Adrenal gland (tissue), 9 donors: ENCODE measurements at regions not wholly inside any gene's neighbourhood (a gene's known extent, or its start where the extent isn't known, plus 50 kb on each side); places are given as distances from the start of the nearest gene placed in this dataset.

Experiments used
- DNase-seq, 7 donors: peaks; one replicate each; pipeline ENCODE4 v3.0.0-alpha.2; 2019 to 2020
- H3K27ac ChIP-seq, 5 donors: fragments of 200-600 bp; sonication (generic) in 4 of 5; 1 replicate in 3 of 5; 2 replicates in 2 of 5; pipeline versions ENCODE4 v1.5.1 to v1.8.0; 2016 to 2020; ENCODE audit warnings: mild to moderate bottlenecking in 1 of 5
- H3K27me3 ChIP-seq: fragments of 200-600 bp; 2 replicates; pipeline ENCODE4 v1.8.0; 2021
- H3K36me3 ChIP-seq, 2 donors: fragments of 200-600 bp; replicated peaks in 1 of 2; 1 replicate in 1 of 2; 2 replicates in 1 of 2; pipeline versions ENCODE4 v1.5.1 to v1.8.0; 2018 to 2022
- H3K4me1 ChIP-seq, 2 donors: fragments of 200-600 bp; replicated peaks in 1 of 2; 1 replicate in 1 of 2; 2 replicates in 1 of 2; pipeline versions ENCODE4 v1.5.1 to v1.8.0; 2018 to 2021
- H3K4me3 ChIP-seq, 4 donors: fragments of 200-600 bp; sonication (generic) in 3 of 4; one replicate each; pipeline ENCODE4 v1.5.1; 2016 to 2018
- H3K9me3 ChIP-seq, 3 donors: fragments of 200-600 bp; sonication (generic) in 1 of 3; replicated peaks in 1 of 3; 1 replicate in 2 of 3; 2 replicates in 1 of 3; pipeline versions ENCODE4 v1.5.1 to v1.8.0; 2016 to 2021
- CTCF ChIP-seq, 6 experiments: fragments of 450-650 bp in 4 of 6; fragments of 200-600 bp in 2 of 6; sonication (generic) in 1 of 6; IDR thresholded peaks; 1 replicate in 5 of 6; 2 replicates in 1 of 6; pipeline versions ENCODE4 v1.5.1 to v1.8.0; 2016 to 2021; ENCODE audit warnings: antibody characterized with exemption in 6 of 6, mild to moderate bottlenecking in 2 of 6, moderate library complexity in 1 of 6
- POLR2A ChIP-seq, 2 donors: fragments of 450-650 bp; IDR thresholded peaks; one replicate each; pipeline ENCODE4 v1.6.1; 2017; ENCODE audit warnings: antibody characterized with exemption in 2 of 2, mild to moderate bottlenecking in 2 of 2, moderate library complexity in 1 of 2
- WGBS, 4 donors: extraction: QIAGEN DNeasy Blood & Tissue Kit in 2 of 4; methylation state at CpG; one replicate each; pipeline versions ENCODE4 v1.1.5 to v1.1.7; 2013 to 2017; 5-methylcytosine and 5-hydroxymethylcytosine counted together
- intact Hi-C, 2 donors: fragments of 100-400 bp; cut with DNase I; formaldehyde crosslinking; loops; one replicate each; pipeline versions ENCODE4 v1.14.1 to v1.15.0; 2022 to 2023
- donor health status: healthy with polysubstance abuse.
- donor health status: Bipolar disorder and iron deficiency.
- donor health status: DM: yes; HTN: yes; CAD: no.
- donor health status: DM: no; HTN: no; CAD: no.
- donor health status: DM: no; HTN: no; CAD: no.

DNA sequence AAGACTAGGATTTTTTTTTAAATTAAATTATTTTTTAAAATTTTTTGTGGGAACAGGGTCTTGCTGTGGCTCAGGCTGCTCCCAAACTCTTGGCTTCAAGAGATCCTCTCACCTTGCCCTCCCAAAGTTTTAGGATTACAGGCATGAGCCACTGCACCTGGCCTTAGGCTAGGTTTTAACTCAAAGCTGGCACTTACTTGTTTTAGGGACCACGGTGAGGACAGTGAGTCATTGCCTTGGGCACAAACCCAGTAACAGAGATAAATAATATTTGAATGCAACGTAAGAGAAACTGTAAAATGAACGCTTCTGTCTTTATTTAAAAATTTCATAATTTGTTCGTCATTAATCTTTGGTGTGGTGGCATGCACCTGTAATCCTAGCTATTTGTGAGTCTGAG lies 96.6 kb downstream of the GATA3 start:
- Histone ChIP-seq H3K4me3 (no peak overlapping the region), H3K4me1 (no peaks in the 10 kb centered on the region), H3K9me3 (no peaks in the 10 kb centered on the region), H3K36me3 (no peaks in the 10 kb centered on the region), H3K27me3 (peaks cover 6% of the 10 kb centered on the region), H3K27ac (no peak overlapping the region)
- intact Hi-C loops, result no loop called here
- TF ChIP-seq CTCF (IDR thresholded peaks at IDR 0.05) (no peak), POLR2A (IDR thresholded peaks at IDR 0.05) (no peak)
- 58 to 72% (median 64%) methylated on average over 4 of the region's 4 CpGs for WGBS, 4 donors
- DNase-seq, result no peak

GRCh38 chr10:8156918-8157317 lies 102.4 kb downstream of the GATA3 start:
- no peaks in the 10 kb centered on the region for H3K4me1 ChIP-seq
- H3K4me3 ChIP-seq, result no peak overlapping the region
- H3K36me3 ChIP-seq, result no peaks in the 10 kb centered on the region
- intact Hi-C loops, result no loop called here
- H3K27ac ChIP-seq, result no peak overlapping the region
- H3K27me3 ChIP-seq, result no peaks in the 10 kb centered on the region
- H3K9me3 ChIP-seq, result no peaks in the 10 kb centered on the region
- 92 to 100% (median 96%) methylated on average over 3 to 4 of the region's 4 CpGs for WGBS, 4 donors
- no peak for DNase-seq
- no peak for TF ChIP-seq POLR2A (IDR thresholded peaks at IDR 0.05)
- no peak for TF ChIP-seq CTCF (IDR thresholded peaks at IDR 0.05)

DNA sequence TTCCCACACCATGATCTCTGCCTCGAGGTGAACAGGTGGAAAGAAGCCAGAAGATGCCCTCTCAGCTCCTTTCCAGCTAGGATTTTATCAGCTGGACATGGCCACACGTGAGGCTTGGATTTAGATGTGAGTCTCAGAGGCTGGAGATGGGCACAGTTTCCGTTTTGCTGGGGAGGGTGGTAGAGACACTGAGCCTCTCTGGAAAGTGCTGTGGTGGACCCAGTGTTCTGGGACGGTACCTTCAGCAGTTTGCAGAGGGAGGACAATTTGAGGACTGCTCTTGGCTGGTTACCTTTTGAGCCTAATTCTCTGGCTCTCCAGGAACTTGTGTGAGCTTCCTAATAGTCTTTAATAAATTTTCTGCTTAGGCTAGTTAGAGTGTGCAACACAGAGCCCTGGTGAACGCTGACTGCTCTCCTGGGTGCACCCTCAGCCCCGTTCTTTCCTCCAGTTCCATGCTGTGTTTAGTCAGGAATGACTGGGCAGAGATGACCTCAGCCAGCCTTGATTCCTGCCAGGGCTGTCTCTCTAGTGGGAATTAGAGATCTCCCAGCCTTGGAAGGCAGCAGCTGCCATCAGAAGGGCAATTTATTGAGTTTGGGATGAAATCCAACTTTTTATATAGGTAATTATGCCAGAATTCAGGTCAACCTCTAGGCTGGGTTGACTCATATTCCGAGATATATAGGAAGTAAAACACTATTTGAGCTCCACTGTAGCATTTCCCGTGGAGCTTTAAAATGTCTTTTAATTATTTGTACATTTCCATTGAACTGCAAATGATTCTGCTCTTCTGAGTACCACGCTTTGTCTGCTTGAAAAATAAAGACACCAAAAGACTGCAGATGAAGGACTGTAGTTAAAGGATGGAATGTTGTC lies 103.9 kb downstream of the GATA3 start:
- intact Hi-C loops, result no loop called here
- TF ChIP-seq POLR2A (IDR thresholded peaks at IDR 0.05), result no peak
- no peak for TF ChIP-seq CTCF (IDR thresholded peaks at IDR 0.05)
- 41 to 54% (median 53%) methylated on average over 8 to 9 of the region's 9 CpGs for WGBS, 4 donors

DNA sequence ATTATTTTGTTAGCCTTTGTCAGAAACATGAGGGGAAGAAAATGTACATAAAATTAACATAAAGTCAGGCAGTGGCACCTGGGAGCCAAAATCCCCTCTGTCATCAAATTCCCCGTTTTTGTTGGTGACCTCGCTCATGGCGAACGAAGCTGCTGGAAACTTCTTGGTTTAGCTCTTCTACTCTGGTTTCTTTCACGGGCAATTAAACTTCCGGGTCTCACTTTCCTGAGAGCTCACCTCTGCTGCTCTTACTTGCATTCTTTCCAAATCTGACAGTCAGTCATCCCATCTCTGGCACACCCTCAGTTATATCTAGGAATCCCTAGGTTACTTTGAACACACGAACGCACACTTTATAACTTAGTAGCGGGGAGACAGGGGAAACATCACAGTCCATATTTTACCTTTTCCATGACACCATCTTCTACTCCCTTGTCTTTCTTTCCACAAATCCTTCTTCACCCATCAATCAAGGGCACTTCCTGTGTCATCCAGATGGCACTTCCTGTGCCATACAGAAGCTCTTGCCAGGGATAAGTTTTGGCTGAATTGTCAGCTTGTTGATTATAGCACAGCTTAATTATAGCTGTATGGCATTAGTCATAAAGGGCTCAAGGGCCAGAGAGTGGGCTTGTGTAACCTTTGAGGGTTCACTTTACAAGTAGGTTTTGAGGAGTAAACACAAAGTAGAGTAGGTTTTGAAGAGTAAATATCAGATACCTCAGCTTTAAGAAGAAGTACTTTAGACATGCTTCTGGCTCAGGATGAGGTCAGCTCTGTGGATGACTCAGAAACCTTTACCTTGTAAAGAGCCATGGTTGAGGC lies 105.1 kb downstream of the GATA3 start:
- Histone ChIP-seq H3K27me3 (no peaks in the 10 kb centered on the region), H3K4me1 (no peaks in the 10 kb centered on the region), H3K9me3 (no peaks in the 10 kb centered on the region), H3K4me3 (no peak overlapping the region), H3K27ac (no peak overlapping the region), H3K36me3 (no peaks in the 10 kb centered on the region)
- no peak for DNase-seq
- intact Hi-C loops, result no loop called here
- whole genome bisulfite sequencing, 4 donors, result 90 to 91% (median 91%) methylated on average over 9 of the region's 9 CpGs
- TF ChIP-seq POLR2A (IDR thresholded peaks at IDR 0.05) (no peak), CTCF (IDR thresholded peaks at IDR 0.05) (no peak)

More for the DNA sequence above, 103.9 kb downstream of the GATA3 start:
- H3K36me3 ChIP-seq, result no peaks in the 10 kb centered on the region
- peak in 4 of 7 donors; percentile 27 to 40 (median 32) for DNase-seq
- no peaks in the 10 kb centered on the region for H3K27me3 ChIP-seq
- no peaks in the 10 kb centered on the region for H3K9me3 ChIP-seq
- H3K4me1 ChIP-seq, result no peaks in the 10 kb centered on the region
- no peak overlapping the region for H3K27ac ChIP-seq
- no peak overlapping the region for H3K4me3 ChIP-seq
